HG03460 (cell line): ENCODE measurements at regions not wholly inside any gene's neighbourhood (a gene's known extent, or its start where the extent isn't known, plus 50 kb on each side); places are given as distances from the start of the nearest gene placed in this dataset.
A peak's percentile ranks its signal among the peaks of the same experiment; 100 is the strongest.
"Not testable (repeated sequence)": the region's sequence is repeated elsewhere in the genome, so short reads cannot be mapped to it uniquely, and the experiment has no call there.

ENCODE experiments used
- ATAC-seq: cut with Tn5 transposase; IDR thresholded peaks from one replicate; pipeline ENCODE4 v1.9.1; 2021; ENCODE audit not compliant: unreplicated experiment

DNA sequence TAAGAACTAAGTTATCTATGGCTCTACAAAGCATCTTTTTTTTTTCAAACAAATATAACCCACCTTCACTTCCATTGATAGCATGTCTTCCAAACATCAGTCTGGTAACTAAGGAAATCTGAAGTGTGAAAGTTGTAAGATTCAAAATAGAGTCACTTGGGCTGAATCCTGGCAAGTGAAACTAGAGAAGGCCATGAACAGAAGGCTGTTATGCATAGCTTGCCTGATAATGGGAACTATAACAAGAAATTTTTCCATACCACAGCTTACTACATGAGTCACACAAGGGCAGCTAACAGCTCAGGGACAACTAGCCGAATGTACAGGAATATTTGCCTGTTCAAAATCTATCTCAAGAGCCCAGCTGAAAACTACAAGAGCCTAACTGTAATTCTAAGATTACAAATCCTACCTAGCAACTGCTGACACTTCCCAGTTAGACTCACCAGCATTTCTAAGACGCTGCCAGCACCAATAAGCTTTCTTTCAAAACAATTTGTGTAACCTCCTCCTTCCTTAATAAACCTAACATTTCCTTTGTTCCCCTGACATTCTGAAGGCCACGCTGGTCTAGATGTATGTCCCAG lies 1066.5 kb downstream of the PLOD2 start:
- peak; percentile 88 for ATAC-seq

DNA sequence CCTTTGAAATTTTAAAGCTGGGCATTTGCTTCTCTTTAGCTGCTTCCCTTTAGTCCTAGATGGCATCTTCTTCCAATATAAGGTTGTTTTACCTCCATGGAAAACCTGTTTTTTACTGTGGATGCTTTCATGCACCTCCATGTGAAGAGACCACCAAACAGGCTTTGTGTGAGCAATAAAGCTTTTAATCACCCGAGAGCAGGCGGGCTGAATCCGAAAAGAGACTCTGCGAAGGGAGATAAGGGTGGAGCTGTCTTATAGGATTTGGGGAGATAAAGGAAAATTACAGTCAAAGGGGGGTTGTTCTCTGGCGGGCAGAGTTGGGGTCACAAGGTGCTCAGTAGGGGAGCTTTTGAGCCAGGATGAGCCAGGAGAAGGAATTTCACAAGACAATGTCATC lies 1049.8 kb downstream of the PLOD2 start:
- ATAC-seq, result not testable (repeated sequence)

- ATAC-seq, result no peak
These were observed 1044.2 kb downstream of the PLOD2 start for GRCh38 chr3:145116769-145117168.

- peak; percentile 93 for ATAC-seq
These were observed 1042.7 kb downstream of the PLOD2 start for GRCh38 chr3:145118303-145118702.

DNA sequence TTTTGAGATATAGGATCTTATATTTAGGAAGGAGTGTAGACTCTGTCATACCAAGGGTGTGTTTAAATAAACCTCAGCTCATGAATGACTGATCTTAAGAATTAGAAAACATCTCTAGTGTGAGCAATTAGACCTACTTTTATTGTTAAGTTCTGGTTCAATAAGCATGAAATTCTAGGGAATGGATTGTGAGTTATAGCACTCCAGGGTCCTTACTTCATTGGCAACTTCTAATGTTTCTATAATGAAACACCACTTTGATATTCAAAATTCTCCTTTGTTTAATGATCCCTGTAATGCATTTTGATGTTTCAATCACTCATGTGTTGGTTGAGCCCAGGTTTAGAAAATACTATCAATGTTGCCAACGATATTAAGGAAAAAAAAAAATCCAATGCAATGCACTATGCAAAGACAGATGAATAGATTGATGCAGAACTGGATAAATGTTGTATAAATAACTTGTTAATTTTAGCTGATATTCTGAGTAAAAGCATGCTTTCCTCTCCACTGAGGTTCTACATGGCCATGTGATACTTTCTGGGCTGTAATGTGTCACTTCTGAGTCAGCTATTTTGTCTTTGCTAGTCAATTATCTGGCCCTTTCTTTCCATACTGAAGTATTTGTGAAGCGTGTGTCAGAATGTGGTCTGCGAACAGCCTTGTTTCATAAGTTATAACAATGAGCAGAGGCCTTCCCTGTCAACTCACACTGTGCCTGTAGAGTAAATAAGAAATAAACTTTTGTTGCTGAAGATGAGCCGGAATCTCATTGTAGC lies 1035.9 kb downstream of the PLOD2 start:
- ATAC-seq, result no peak

DNA sequence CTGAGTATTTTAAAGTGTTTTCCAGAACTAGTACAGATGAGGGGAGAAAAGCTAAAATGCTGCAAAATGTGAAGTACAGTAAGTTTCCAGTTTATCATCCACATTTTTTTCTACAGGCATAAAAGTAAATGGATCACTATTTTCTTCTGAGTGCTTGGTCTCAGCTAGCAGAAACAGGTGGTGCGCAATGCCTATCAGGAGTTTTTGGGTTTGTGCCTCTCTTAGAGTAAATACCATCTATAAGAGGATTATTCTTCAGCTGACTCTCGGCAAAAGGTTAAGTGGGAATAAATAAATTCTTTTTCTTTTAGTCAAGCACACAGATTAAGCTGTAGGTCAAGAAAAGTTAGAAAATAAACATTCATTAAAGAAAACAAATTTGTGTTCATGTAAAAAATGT lies 1027.7 kb downstream of the PLOD2 start:
- no peak for ATAC-seq

GRCh38 chr3:145134738-145135137 lies 1026.2 kb downstream of the PLOD2 start:
- ATAC-seq, result no peak

DNA sequence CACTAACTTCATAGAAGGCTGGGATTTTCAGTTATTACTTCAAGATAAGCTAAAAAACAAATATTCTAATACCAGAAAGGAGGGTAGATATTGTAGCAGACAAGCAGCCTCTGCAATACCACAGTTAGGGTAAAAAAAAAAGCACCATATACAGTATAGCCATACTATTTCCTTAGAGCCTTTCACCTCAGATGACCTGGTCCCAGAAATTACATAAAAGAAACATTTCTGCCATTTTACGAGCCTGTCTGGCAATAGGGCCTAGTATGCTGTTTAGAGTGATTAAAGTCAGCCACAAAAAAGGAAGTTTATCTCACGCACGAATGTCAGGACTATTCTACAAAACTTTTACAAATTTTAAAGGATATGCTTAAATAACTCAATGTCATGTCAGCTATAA lies 1016.6 kb downstream of the PLOD2 start:
- no peak for ATAC-seq

DNA sequence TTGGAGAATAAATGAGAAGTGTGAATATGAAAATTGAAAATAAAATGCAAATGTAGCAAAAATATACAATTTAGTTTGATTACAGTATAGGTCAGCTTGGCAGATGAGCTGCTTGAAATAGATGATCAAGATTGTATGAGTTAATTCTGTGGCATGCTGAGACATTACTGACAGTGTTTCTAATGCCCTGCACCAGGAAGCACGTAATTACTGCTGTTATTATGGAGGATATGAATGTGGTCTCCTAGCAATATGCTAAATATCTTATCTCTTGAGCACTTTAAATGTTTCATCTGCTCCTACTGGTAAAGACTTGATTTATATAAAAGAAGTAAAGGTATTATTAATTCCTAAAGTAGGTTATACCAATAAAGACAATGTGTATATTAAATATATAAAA lies 1015.5 kb downstream of the PLOD2 start:
- no peak for ATAC-seq

DNA sequence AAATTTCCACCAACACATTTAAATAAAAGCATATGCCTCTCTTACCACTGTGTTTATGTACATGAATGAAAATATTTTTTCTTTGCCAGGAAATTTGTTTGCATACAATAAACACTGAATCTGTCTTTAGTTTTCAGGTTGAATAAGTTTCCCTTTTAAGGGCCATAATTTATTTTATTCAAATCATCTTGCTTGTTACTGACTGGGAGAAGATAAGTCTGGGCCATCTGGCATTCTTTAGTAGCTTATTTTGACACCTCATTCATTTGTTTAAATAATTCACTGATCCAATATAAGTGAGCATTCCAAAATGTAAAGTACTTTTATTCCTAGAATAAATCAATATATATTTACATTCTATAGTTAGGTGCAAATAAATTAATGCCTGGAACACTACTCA lies 1001.3 kb downstream of the PLOD2 start:
- ATAC-seq, result no peak

DNA sequence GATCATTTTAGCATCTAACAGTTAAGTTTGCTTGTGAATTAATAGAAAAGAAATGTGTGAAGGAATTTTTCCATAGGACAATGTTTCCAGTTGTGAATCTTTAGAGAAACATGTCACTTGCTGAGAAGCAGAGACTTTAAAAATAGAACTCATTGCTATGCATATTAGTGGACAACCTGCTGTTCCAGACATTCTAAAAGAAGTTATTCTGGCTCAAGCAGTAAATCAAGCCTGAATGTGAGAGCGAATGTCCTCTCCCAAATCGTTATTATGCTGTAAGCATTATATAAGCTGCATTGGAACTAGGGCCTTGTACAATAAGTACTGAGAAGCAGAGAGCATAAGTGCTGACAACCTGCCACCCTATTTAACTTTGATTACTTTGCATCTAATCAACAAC lies 990.9 kb downstream of the PLOD2 start:
- ATAC-seq, result no peak

DNA sequence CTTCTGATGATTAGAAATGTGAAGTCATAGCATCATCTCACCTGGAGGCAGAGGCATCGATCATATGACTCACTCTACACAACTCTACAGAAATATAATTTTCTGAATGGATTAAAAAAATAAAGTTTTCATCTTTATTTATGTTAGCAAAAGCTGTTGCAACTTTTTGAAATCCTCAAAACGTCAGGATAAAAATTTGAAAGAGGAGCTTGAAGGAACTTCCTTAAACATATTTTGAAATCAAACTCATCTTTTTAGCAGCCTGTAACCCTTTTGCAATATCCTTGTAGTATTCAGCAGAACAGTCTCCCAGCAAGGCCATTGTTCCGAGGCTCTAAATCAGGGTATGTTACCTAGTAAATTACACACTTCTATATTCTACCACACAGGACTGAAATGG lies 985.4 kb downstream of the PLOD2 start:
- ATAC-seq, result no peak

GRCh38 chr3:145176907-145177306 lies 984.1 kb downstream of the PLOD2 start:
- no peak for ATAC-seq

DNA sequence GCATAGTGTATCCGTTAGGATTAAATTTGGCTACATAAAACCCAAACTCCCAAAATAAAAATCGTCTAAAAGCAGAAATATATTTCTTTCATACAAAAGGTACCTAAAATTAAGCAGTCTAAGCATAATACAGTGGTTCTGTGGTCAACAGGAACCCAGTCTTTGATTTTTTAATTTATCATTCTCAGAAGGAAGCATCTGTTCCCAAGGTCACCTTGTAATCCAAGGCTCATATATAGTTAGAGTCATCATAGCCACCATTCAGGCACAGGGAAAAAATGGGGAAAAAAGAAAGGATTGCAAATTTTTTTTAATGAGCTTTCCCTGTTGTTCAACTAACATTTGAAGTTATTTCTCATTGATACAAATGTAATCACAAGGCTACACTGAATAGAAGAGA lies 983.2 kb downstream of the PLOD2 start:
- no peak for ATAC-seq

DNA sequence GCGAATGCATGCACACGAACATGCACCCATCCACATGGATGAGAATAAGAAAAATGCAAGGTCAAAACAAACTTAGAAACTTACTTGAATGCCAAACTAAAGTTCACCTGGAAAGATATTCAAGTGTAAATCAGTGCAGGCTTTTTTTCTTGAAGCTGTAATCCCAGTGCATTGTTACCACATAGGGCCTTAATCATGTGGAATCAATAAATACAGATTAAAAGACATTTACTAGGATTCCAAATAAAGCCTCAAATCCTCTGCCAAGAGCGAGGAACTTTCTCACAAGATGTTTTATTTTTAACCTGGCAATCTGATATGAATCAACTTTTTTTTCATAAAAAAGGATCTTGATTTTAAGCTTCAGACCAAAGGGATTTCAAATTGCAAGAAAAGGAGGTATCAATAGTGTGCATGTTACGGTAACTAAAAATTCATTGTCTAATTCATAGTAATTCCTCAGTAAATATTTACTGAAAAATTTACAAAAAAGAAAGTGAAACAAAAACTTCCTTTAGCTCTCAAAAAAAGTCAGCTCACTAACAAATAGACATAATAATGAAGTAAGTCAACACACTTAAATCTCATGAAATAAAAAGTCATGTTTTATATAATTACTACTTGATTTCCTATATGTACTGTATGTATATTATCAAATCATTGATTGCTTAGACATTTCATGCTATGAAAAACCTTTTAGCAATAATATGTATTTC lies 978.6 kb downstream of the PLOD2 start:
- no peak for ATAC-seq

- ATAC-seq, result no peak
These were observed 977.7 kb downstream of the PLOD2 start for GRCh38 chr3:145183261-145183660.

DNA sequence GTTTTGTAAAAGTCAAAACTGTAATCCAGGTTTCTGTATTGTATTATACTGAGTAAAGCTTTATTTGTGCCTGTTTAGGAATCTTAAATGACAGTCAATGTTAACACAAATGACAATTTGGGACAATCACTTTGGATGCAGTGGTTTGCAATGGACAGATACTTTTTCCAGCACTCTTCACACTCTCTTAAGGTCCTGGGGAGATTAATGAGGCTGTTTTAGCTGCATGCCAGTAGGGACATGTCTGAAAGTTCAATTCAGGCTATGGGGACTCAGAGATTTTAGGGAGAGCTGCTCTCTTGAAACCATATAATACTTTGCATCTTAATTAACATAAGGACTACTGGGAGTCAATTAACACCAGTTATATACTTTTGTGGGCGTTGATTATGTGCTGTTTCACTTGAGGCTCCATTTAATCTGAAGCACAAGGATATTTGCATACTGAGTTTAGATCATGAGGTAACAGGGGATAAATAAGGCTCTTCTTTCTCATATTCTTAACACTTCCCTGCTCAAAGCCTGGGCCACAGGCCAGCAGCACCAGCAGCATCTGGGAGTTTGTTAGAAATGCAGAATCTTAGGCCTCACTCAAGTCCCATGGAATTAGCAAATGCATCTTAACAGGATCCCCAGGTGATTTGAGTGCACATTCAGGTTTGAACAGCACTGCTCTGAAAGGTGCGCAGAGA lies 972.8 kb downstream of the PLOD2 start:
- no peak for ATAC-seq

DNA sequence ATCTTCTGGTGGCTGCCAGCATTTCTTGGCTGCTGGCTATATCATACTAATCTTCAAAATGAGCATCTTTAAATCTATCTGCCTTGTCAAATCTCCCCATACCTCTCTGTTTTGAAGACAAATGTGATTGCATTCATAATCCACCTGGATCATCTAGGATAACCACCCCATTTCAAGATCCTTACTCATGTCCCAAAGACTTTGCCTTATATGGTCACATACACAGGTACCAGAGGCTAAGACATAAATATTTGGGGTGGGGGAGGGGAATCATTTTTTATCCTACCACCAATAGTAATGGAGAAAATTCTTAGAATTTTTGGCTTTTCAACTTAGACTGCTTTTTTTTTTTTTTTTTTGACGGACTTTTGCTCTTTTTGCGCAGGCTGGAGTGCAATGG lies 970.8 kb downstream of the PLOD2 start:
- no peak for ATAC-seq

GRCh38 chr3:145190761-145191160 lies 970.2 kb downstream of the PLOD2 start:
- ATAC-seq, result no peak

- no peak for ATAC-seq
These were observed 969.4 kb downstream of the PLOD2 start for GRCh38 chr3:145191543-145191942.

- no peak for ATAC-seq
These were observed 963.7 kb downstream of the PLOD2 start for GRCh38 chr3:145197051-145197820.
